ENCODE measurements at regions not wholly inside any gene's neighbourhood (a gene's known extent, or its start where the extent isn't known, plus 50 kb on each side); places are given as distances from the start of the nearest gene placed in this dataset.

DNA sequence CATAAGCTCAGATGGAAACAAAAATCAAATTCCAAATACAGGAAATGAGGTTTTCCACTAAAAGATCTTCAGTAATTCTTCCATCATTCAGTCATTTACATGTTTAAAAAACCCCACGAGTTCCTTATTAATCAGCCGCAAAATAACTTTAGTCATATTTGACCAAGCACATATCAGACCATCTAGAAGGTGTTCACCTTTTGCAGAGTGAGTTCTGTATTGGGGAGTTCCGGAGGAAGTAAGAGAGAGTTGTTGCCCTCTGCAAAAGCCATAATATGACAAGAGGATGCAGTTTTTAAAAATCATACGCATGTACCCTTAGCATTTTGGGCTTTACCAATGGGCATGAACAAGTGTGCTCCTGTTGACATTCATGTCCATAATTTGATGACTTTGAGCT is 61.6 kb downstream of the CCR1 start:
- DNase-seq (ENCODE audit: low spot score): no peak

DNA sequence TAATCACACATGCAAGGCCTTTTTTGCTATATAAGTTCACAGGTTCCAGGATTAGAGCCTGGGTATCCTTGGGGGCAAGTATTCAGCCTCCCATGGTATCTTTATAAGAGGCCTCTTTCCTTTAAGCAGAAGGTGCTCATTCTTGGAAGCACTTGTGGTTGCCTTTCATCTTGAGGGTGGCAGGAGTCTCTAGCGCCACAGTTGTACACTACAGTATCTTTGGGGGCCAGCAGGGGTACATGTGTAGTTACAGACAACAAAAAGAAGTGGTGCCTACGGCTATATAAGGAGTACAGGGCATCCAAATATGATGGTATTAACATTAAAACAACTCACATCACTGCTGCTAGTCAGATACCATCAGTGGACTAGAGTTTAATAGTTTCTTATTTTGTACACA is 62.1 kb downstream of the CCR1 start:
- no peak for DNase-seq (ENCODE audit: low spot score)

DNA sequence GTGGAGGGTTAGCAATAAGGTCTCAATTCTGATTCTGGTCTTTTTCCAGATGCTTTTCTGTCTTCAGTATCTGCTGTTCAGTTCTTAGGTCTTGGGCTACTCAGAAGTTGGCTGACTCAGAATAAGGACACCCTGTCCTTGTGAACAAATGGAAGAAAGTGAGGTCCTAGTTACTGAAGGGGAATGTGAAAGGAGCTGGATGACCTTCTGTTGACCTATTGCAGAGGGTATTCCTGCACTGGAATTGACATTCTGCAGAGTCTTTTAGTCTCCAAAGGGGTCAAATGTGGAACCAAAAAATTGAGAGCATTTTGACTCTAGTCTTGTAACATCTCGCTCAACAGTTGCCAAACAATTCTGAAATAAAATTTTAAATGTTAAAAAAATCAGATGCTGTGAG is 63.0 kb downstream of the CCR1 start:
- DNase-seq (ENCODE audit: low spot score): no peak

GRCh38 chr3:46143951-46144473 is 64.1 kb downstream of the CCR1 start:
- no peak for DNase-seq (ENCODE audit: low spot score)

DNA sequence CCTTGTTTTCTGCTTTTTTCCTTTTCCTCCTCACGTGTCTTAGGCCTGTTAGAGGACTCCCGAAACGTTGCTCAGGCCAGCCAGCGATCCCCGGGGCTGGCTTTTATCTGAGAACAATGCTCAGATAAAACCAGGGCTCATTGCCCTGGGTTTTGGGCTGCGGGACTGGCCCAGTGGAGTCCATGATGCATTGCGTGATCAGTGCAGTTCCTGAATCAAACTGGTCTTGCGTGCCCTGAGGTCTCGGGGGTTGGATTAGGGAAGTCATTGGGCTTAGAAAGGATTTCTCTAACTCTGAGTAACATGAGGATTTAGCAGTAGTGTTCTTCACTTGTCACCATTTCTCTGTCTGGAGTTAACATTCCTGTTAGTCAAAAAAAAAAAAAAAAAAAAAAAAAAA is 66.3 kb downstream of the CCR1 start:
- no peak for DNase-seq (ENCODE audit: low spot score)

- DNase-seq (ENCODE audit: low spot score): no peak
These were observed 69.5 kb downstream of the CCR1 start for GRCh38 chr3:46138581-46138980.

- no peak for DNase-seq (ENCODE audit: low spot score)
These were observed 72.6 kb downstream of the CCR1 start for GRCh38 chr3:46135475-46135874.

DNA sequence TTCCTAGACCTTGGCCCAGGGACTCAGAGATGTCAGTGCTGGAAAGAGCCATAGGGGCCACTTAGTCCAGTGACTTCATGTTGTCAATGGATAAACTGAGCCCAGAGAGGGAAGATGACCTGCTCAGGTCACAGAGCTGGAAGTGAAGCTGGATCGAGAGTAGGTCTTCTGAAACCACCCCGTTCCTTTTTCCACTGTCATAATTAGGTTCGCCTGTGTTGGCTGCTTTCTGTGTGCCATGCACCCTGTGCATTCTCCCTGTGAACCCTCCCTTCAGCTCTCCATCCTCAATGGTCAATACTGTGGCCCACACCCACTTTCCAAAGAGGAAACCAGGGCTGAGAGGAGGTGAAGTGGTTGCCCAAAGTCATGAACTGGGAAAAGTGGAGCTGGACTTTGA is 74.8 kb downstream of the CCR1 start:
- no peak for DNase-seq (ENCODE audit: low spot score)

- no peak for DNase-seq (ENCODE audit: low spot score)
These were observed 75.5 kb downstream of the CCR1 start for GRCh38 chr3:46132565-46132964.

DNA sequence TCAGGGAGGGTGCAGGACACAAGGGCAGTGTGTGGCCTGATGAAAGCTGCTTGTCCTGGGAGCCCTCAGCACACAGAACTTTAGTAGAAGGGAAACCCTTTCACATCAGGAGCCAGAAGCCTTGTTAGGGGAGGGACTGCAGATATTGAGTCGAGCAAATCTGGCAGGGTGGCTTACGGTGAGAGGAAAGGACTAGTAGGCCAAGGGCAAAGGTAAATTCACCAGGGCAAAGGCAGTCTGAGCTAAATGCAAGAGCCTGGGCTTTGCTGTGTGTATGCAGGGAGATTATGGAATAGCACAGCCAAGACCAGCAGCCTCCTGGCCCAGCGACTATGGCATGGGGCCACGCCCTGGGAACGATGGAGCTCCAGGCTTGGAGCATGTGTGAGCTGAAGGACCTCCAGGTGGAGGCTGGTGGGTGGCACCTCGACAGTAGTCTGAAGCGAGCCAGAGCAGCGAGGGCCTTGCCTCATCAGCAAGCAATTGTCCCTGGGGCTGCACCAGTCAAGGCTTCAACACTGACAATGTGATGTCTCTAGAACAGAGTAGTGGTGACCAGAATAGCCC is 76.1 kb downstream of the CCR1 start:
- DNase-seq (ENCODE audit: low spot score): no peak

DNA sequence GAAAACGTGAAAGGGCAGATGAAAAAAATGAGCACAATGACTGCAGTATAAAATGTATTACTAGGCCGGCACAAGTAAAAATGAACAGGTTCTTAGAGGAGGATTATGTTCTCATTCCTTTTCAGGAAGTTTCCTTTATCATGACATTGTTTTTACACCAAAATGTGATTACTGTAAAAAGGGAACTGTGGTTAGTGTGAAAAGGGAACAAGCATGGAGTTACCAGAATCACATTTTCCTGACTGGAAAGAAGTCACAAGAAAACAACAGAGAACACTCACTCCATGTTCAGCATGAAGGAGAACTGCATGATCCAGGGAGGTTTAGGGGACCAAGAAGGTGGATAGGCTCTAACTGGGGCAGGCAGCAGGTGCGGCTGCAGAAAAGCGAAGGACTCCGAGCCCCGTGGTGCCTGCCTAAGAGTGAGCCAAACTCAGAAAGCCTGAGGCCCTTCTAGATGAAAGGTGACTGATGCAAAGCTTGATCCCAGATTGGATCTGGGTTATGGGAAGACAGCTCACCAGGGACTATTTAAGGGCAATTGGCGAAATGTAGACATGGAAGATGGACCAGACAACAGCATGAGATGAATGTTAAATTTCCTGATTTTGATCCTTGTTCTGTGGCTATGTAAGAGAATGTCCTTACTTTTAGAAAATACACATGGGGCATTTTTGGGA is 77.3 kb downstream of the CCR1 start:
- no peak for DNase-seq (ENCODE audit: low spot score)

DNA sequence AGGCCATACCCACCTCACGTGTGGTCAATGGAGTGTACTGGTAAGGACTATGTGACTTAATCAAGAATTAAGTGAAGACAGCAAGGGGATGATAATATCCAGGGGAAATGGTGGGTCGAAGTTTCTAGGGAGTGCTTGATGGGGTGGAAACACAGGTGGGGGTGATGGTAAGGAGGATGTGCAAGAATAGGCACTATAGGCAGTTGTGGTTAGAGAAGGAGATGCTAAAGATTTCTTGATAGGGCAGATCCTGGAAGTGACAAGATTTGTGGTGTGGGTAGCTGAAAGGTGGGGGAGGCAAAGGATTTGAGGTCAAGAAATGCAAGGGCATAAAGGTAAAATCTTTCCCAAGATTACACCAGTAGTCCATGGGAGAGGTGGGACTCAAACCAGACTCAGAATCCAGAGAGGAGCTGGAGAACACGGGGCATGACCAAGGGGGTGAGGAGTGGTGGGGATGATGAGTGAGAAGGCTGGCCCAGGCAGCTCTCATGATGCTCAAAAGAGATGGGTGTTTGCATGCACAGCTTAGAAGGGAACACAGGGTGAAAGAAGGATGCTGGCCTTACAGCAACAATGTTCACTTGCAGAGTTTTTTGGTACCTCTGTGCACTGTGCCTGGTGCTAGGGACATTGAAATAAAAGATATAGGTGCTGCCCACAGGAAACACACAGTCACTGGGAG is 78.4 kb downstream of the CCR1 start:
- no peak for DNase-seq (ENCODE audit: low spot score)

- no peak for DNase-seq (ENCODE audit: low spot score)
These were observed 80.6 kb downstream of the CCR1 start for GRCh38 chr3:46127503-46127902.

DNA sequence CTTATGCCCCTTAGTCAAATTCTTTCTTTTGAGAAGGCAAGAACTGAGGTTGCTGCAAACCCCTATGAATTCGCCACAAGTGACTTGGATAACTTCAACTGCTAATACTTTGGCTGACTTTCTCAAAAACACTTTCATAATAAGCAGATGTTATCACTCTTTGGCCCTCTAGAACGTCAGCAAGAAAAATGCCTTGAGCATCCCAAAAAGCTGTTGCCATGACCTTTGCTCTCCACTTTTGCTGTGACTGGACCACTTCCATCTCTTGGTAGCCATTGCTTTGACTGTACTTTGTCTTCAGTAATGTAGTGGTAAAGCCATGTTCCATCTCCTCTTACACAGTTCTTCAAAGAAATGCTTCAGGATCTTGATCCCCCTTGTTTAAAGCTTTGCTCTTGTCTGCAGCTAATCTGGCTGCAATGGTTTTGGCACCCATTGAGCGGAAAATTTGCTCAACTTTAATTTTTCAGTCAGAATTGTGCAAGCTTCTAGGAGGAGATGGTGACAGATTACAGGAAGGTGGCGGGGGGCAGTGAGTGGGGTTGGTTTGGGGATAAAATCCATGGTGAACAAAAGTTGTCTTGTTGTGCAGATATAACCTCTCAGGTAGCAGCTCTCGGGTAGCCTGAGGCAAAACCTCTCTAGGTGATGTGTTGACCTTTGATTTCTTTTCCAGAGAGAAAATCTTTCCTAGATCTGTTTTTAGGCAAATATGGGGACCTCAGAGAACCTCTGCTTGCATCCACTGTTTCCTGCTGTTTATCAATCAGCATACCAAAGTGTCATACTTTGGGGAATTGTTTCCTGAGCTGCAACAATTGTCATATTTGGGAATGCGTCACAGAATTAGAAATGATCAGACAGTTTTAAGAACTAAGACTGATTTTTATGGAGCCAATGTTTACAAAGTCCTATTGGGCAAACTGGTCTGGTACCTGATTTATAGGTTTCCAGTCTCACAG is 83.6 kb downstream of the CCR1 start:
- DNase-seq (ENCODE audit: low spot score): no peak

GRCh38 chr3:46123646-46124045 is 84.5 kb downstream of the CCR1 start:
- DNase-seq (ENCODE audit: low spot score): no peak

- DNase-seq (ENCODE audit: low spot score): no peak
These were observed 86.0 kb downstream of the CCR1 start for GRCh38 chr3:46122091-46122490.

- DNase-seq (ENCODE audit: low spot score): no peak
These were observed 87.1 kb downstream of the CCR1 start for GRCh38 chr3:46120983-46121382.

- DNase-seq (ENCODE audit: low spot score): no peak
These were observed 88.2 kb downstream of the CCR1 start for GRCh38 chr3:46119709-46120498.

DNA sequence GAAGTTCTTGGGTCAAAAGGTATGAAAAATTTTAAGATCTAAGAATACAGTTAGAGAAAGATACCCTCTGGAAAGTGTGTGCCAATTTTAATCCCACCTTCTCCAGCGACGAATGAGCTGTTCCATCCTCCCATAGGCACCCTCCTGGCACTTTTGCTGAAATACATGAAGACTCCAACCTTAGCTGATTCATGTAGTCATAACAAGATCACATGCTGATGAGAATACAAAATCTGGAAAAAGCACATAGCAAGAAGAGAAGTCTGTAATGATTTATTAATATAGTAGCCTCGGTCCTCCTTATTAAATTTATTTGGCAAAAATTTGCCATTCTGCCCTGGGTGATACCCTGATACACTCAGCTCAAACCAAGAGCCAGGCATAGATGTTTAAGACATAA is 88.9 kb downstream of the CCR1 start:
- DNase-seq (ENCODE audit: low spot score): no peak

DNA sequence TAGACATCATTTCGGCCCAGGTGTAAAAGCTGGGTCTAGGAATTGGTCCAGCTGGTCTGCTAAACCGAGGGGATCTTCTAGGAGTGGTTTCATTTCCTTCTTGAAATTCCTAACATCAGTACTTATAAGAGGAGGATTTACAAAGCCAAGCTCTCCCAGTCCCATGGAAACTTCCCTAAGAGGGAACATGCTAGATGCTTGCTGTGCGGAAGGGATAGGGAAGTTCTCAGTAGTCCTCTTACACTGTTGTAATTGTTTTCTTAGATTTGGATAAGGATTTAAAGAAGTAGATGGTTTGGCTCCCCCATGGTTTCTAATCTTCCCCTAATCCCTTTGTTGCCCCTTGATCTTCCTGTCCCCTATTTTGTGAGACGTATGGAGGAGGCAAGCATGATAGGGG is 89.7 kb upstream of the XCR1 start:
- no peak for DNase-seq (ENCODE audit: low spot score)

DNA sequence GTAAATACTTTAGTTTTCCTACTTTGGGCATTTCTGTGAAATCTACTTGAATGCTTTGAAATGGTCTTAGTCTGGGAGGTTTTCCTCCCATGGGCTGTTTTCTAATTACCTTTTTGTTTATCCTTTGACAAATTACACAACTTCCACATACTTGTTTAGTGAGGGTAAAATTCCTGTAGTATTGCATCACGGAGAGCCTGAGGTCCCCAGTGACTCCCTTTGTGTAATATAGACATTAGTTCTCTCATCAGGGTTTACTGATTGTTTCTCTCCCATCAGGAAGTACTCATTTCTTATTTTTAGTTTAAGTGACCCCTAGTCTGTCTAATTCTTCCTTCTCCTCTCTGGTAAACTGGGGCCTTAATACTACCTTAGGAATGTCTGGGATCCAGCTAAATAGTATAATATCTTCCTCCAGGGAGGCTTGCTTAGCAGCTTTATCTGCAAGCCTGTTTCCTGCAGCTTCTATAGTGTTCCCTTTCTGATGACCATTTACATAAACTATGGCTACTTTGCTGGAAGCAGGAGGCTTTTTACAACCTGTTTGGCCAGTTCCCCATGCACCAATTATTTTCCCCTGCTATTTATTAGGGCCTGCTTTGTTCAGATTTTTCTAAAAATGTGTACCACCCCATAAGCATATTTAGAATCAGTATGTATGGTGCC is 87.2 kb upstream of the XCR1 start:
- DNase-seq (ENCODE audit: low spot score): no peak

Data from ecto neural progenitor cell (in vitro differentiated cells).